A549 (cell line): ENCODE measurements at regions not wholly inside any gene's neighbourhood (a gene's known extent, or its start where the extent isn't known, plus 50 kb on each side); places are given as distances from the start of the nearest gene placed in this dataset.

ENCODE experiments used
- ATAC-seq, 2 experiments: fragments of 200-7000 bp in 1 of 2; fragments of >200 bp in 1 of 2; cut with Nextera tagmentation in 1 of 2; cut with Tn5 transposase in 1 of 2; 3 replicates each; pipeline versions ENCODE4 v1.8.0 to v1.9.1; 2018 to 2020; ENCODE audit warnings: mild to moderate bottlenecking in 1 of 2, moderate library complexity in 1 of 2
- CTCF ChIA-PET: fragments of 300-600 bp; sonication (Branson Sonifier 250); formaldehyde crosslinking; extraction: SDS; loops from one replicate; lab custom pipeline; 2021; ENCODE audit warnings: antibody characterized with exemption, inconsistent platforms; lab: Yijun Ruan, JAX
- POLR2A ChIA-PET: fragments of 350-600 bp; formaldehyde crosslinking; extraction: SDS; loops from one replicate; lab custom pipeline; 2021; ENCODE audit warnings: antibody characterized with exemption, inconsistent platforms; lab: Yijun Ruan, JAX
- DNase-seq, 2 experiments: peaks; one replicate each; pipeline versions ENCODE4 v3.0.0 to v3.0.0-alpha.2; 2011 to 2016; ENCODE audit warnings: low read depth in 1 of 2, low spot score in 1 of 2
- FAIRE-seq: peaks from 2 replicates; lab custom pipeline; 2011; peaks lifted over from hg19 to GRCh38; lab: Jason Lieb, UNC
- H3K27ac ChIP-seq, 2 experiments: fragments of >200 bp; sonication (Bioruptor Twin); formaldehyde crosslinking; 3 replicates each; pipeline ENCODE4 v1.5.1; 2016 to 2017
- H3K4me1 ChIP-seq: fragments of >200 bp; sonication (Bioruptor Twin); formaldehyde crosslinking; 3 replicates; pipeline ENCODE4 v1.6.1; 2016
- H3K4me2 ChIP-seq: fragments of >200 bp; sonication (Bioruptor Twin); formaldehyde crosslinking; 3 replicates; pipeline ENCODE4 v1.6.1; 2016
- H3K4me3 ChIP-seq: fragments of >200 bp; sonication (Bioruptor Twin); formaldehyde crosslinking; 3 replicates; pipeline ENCODE4 v1.5.1; 2016
- H3K9me3 ChIP-seq: fragments of >200 bp; sonication (Bioruptor Twin); formaldehyde crosslinking; 3 replicates; pipeline ENCODE4 v1.6.1; 2016
- BCL3 ChIP-seq: fragments of >200 bp; sonication (Bioruptor Twin); formaldehyde crosslinking; IDR thresholded peaks from 3 replicates; pipeline ENCODE4 v1.6.1; 2016
- BHLHE40 ChIP-seq: IDR thresholded peaks from 2 replicates; pipeline ENCODE4 v1.6.1; 2012; ENCODE audit warnings: low read depth, low read length, inconsistent platforms
- CEBPB ChIP-seq, 2 experiments: fragments of >200 bp in 1 of 2; sonication (Bioruptor Twin) in 1 of 2; formaldehyde crosslinking in 1 of 2; IDR thresholded peaks; 2 replicates each; pipeline ENCODE4 v1.6.1; 2012 to 2016
- EHF ChIP-seq: fragments of 250-450 bp; sonication (Bioruptor Pico); IDR thresholded peaks from 2 replicates; pipeline ENCODE4 v1.5.0; 2020; ENCODE audit warnings: mild to moderate bottlenecking
- EHMT2 ChIP-seq: fragments of 200-600 bp; sonication (generic); IDR thresholded peaks from 2 replicates; pipeline ENCODE4 v1.6.1; 2016; ENCODE audit warnings: antibody characterized with exemption, low read depth, mild to moderate bottlenecking, moderate library complexity
- ELK1 ChIP-seq: fragments of 150-350 bp; IDR thresholded peaks from 2 replicates; pipeline ENCODE4 v1.6.1; 2014; ENCODE audit warnings: low read depth, mild to moderate bottlenecking, low read length
- ESRRA ChIP-seq: fragments of 150-350 bp; IDR thresholded peaks from 2 replicates; pipeline ENCODE4 v1.6.1; 2014; ENCODE audit warnings: mild to moderate bottlenecking, low read length, borderline replicate concordance
- FOSB ChIP-seq: fragments of 250-450 bp; sonication (Bioruptor Pico); IDR thresholded peaks from 2 replicates; pipeline ENCODE4 v1.5.0; 2020; ENCODE audit warnings: mild to moderate bottlenecking, moderate library complexity
- GATA3 ChIP-seq: IDR thresholded peaks from 2 replicates; pipeline ENCODE4 v1.6.1; 2012; ENCODE audit warnings: borderline replicate concordance
- HDAC2 ChIP-seq: fragments of 200-600 bp; sonication (generic); IDR thresholded peaks from 2 replicates; pipeline ENCODE4 v1.6.1; 2016
- HES2 ChIP-seq: fragments of >200 bp; sonication (Bioruptor Twin); formaldehyde crosslinking; IDR thresholded peaks from 2 replicates; pipeline ENCODE4 v1.6.1; 2016
- HMGXB4 ChIP-seq: fragments of 250-450 bp; sonication (Bioruptor Pico); IDR thresholded peaks from 2 replicates; pipeline ENCODE4 v1.5.0; 2021; ENCODE audit warnings: mild to moderate bottlenecking, moderate library complexity, borderline replicate concordance
- HOXB13 ChIP-seq: fragments of 250-450 bp; sonication (Bioruptor Pico); IDR thresholded peaks from 2 replicates; pipeline ENCODE4 v1.5.0; 2020; ENCODE audit warnings: low read depth, mild to moderate bottlenecking, moderate library complexity
- JUN ChIP-seq, 2 experiments: fragments of >200 bp; sonication (Bioruptor Twin); formaldehyde crosslinking; IDR thresholded peaks; 2 replicates in 1 of 2; 3 replicates in 1 of 2; pipeline ENCODE4 v1.6.1; 2016 to 2017
- JUNB ChIP-seq: fragments of >200 bp; sonication (Bioruptor Twin); formaldehyde crosslinking; IDR thresholded peaks from 2 replicates; pipeline ENCODE4 v1.6.1; 2016
- PBX3 ChIP-seq: IDR thresholded peaks from 2 replicates; pipeline ENCODE4 v1.6.1; 2012
- RCOR1 ChIP-seq: fragments of 150-350 bp; IDR thresholded peaks from 2 replicates; pipeline ENCODE4 v1.6.1; 2014; ENCODE audit warnings: antibody characterized with exemption, low read length, low read depth
- RFX5 ChIP-seq: fragments of 450-650 bp; IDR thresholded peaks from 2 replicates; pipeline ENCODE4 v1.7.1; 2014; ENCODE audit warnings: antibody characterized with exemption, mild to moderate bottlenecking, moderate library complexity
- SREBF2 ChIP-seq: fragments of 450-650 bp; IDR thresholded peaks from 2 replicates; pipeline ENCODE4 v1.6.1; 2014; ENCODE audit warnings: mild to moderate bottlenecking, moderate library complexity
- USF2 ChIP-seq: fragments of 450-650 bp; IDR thresholded peaks from 2 replicates; pipeline ENCODE4 v1.6.1; 2014; ENCODE audit warnings: antibody characterized with exemption
- ZC3H11A ChIP-seq: fragments of 450-650 bp; IDR thresholded peaks from 2 replicates; pipeline ENCODE4 v1.6.1; 2014; ENCODE audit warnings: antibody characterized with exemption, mild to moderate bottlenecking
- WGBS: methylation state at CpG from one replicate; pipeline ENCODE4 v1.1.6; 2017; ENCODE audit errors: missing lambda C conversion rate; 5-methylcytosine and 5-hydroxymethylcytosine counted together

GRCh38 chr5:138632900-138633489 is 57.8 kb upstream of the HSPA9 start (continued):
- TF ChIP-seq USF2 (peak; percentile 87), RCOR1 (no peak), FOSB (CRISPR knock-in tag) (no peak), HMGXB4 (no peak), PBX3 (no peak), JUN (IDR thresholded peaks at IDR 0.05) (0 out of 5 replicates have a peak, but pooled peaks of 1 of the 2 experiments have one; percentile 29)
- TF ChIP-seq, all 56 proteins: peak for 7

- no peak for DNase-seq
- FAIRE-seq = no peak
- 0 out of 3 replicates have a peak, but pooled peaks cover 3% of the 10 kb centered on the region for H3K4me1 ChIP-seq
- CTCF ChIA-PET = interaction anchor here (0.5 to 3.0 kb wide), 3 partner anchors 14 to 631 kb away, joined by 3 to 11 read pairs (median 4); no protein-coding TSS in a partner anchor
- TF ChIP-seq GATA3 = no peak
- no peak for TF ChIP-seq SREBF2
- TF ChIP-seq EHF (CRISPR knock-in tag) = no peak
- no peak for TF ChIP-seq HDAC2
- no peak for TF ChIP-seq HOXB13 (CRISPR knock-in tag)
- TF ChIP-seq CEBPB (IDR thresholded peaks at IDR 0.05) = no peak
- no peak for TF ChIP-seq HES2
- no peak for TF ChIP-seq PBX3
- no peak for TF ChIP-seq BHLHE40
- no peak for TF ChIP-seq JUNB
- no peak for TF ChIP-seq ESRRA
- no peak for TF ChIP-seq ELK1
- TF ChIP-seq ZC3H11A = no peak
- TF ChIP-seq EHMT2 = no peak
- TF ChIP-seq RFX5 = no peak
- TF ChIP-seq BCL3 = no peak
- ATAC-seq = no peak
- no peak overlapping the region for H3K4me2 ChIP-seq
- H3K4me3 ChIP-seq = no peak overlapping the region
- no peaks in the 10 kb centered on the region for H3K9me3 ChIP-seq
- POLR2A ChIA-PET = no interaction called here
- no peak overlapping the region for H3K27ac ChIP-seq
- 78% methylated on average over 5 of the region's 5 CpGs for WGBS
These were observed 56.1 kb upstream of the HSPA9 start for GRCh38 chr5:138631096-138631928.
